ENCODE measurements at regions not wholly inside any gene's neighbourhood (a gene's known extent, or its start where the extent isn't known, plus 50 kb on each side); places are given as distances from the start of the nearest gene placed in this dataset.

GRCh38 chr11:112831041-112831440, 130.2 kb upstream of the NCAM1 start:
- Histone ChIP-seq H3K4me1 (ENCODE audit: insufficient read depth) (no peaks in the 10 kb centered on the region), H3K27ac (no peak overlapping the region), H3K4me3 (no peak overlapping the region), H3K36me3 (no peaks in the 10 kb centered on the region), H3K9me3 (no peaks in the 10 kb centered on the region), H3K27me3 (no peaks in the 10 kb centered on the region)
- TF ChIP-seq CTCF (IDR thresholded peaks at IDR 0.05) (no peak), POLR2A (IDR thresholded peaks at IDR 0.05) (no peak), EP300 (IDR thresholded peaks at IDR 0.05) (no peak)
- intact Hi-C loops (cut with DNase I): no loop called here
- 93 to 96% (median 94%) methylated on average over 1 of the region's 1 CpG for WGBS, 3 donors
- DNase-seq: no peak

DNA sequence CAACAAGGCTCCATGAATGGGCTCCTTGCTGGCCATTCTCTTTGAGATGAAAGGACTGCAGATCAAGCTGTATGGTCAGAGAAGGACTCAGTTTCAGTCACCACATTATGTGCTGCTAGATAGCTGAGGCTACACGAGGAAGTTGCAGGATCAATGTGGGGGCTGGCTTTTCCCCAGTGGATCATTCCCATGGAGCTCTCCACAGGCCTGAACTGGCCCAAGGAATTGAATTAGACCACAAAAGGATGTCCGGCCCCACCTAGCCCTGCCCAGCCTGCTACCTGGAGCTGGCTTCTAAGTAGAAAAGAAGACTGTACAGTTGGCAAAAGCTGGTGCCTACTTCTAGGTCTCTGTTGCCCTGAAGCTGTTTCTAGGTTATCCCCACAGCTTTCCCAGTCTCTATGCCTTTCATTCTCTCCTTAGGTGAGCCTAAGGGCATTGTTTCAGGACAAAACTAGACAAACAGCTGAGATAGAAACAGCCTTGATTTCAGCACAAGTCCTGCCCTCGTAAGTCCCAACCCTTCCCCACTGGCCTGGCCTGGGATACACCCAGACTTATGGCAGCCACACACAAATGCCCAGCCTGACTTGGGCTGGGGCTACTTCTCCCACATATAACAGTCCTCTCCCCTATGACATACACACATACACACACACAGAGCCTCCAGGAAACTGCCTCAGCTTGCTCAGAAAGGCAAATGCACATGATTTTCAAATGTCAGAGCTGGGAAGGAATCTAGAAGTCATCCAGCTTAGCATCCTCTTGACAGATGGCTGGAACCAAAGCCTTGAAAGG, 129.1 kb upstream of the NCAM1 start:
- Histone ChIP-seq H3K27ac (no peak overlapping the region), H3K36me3 (no peaks in the 10 kb centered on the region), H3K27me3 (no peaks in the 10 kb centered on the region), H3K4me1 (ENCODE audit: insufficient read depth) (no peaks in the 10 kb centered on the region), H3K4me3 (no peak overlapping the region), H3K9me3 (no peaks in the 10 kb centered on the region)
- no peak for TF ChIP-seq EP300 (IDR thresholded peaks at IDR 0.05)
- TF ChIP-seq CTCF (IDR thresholded peaks at IDR 0.05): no peak
- no peak for TF ChIP-seq POLR2A (IDR thresholded peaks at IDR 0.05)
- 87 to 89% (median 87%) methylated on average over 3 of the region's 3 CpGs for WGBS, 3 donors
- intact Hi-C loops (cut with DNase I): no loop called here
- DNase-seq: no peak

GRCh38 chr11:112834277-112834755, 126.9 kb upstream of the NCAM1 start:
- no peak overlapping the region for H3K4me3 ChIP-seq
- no peaks in the 10 kb centered on the region for H3K4me1 ChIP-seq (ENCODE audit: insufficient read depth)
- H3K27ac ChIP-seq: no peak overlapping the region
- no peak for DNase-seq
- H3K36me3 ChIP-seq: no peaks in the 10 kb centered on the region
- no peaks in the 10 kb centered on the region for H3K9me3 ChIP-seq
- 18 to 26% (median 20%) methylated on average over 5 of the region's 5 CpGs for WGBS, 3 donors
- no peak for TF ChIP-seq POLR2A (IDR thresholded peaks at IDR 0.05)
- TF ChIP-seq EP300 (IDR thresholded peaks at IDR 0.05): no peak
- no peak for TF ChIP-seq CTCF (IDR thresholded peaks at IDR 0.05)
- intact Hi-C loops (cut with DNase I): no loop called here
- no peaks in the 10 kb centered on the region for H3K27me3 ChIP-seq

DNA sequence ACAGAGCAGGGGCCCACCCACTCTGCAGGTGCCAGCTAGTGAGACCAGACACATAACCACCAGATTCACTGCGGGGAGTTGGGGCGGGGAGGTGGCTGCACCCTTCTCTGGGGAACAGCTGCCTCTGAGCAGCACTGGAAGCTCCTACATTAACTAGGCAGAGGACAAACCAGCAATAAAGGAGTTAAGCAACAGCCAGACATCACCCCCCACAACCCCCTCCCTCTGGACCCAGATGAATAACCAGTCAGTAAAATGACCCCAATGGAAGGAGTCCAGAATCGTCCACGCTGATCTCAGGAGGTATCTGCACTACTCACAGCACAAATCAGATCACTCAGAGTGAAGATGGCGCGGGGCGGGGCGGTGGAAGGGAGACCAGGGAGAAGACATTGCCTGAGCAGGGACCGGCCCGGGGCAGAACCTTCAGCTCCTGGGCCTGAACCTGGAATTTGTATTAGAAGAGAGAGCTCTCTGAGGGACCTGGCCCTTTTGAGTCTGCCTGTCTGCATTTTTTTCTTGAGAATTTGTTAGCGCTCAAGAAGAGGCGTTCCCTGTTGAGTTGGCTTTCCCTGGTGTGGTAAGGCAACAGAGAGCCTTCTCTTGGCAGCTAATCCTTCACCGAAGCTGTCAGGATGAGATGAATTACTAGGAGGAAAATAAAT, 125.5 kb upstream of the NCAM1 start:
- H3K27ac ChIP-seq: no peak overlapping the region
- TF ChIP-seq CTCF (IDR thresholded peaks at IDR 0.05): no peak
- no peak for TF ChIP-seq POLR2A (IDR thresholded peaks at IDR 0.05)
- TF ChIP-seq EP300 (IDR thresholded peaks at IDR 0.05): no peak
- H3K4me3 ChIP-seq: no peak overlapping the region
- no peaks in the 10 kb centered on the region for H3K27me3 ChIP-seq
- no peaks in the 10 kb centered on the region for H3K36me3 ChIP-seq
- no peaks in the 10 kb centered on the region for H3K4me1 ChIP-seq (ENCODE audit: insufficient read depth)
- H3K9me3 ChIP-seq: no peaks in the 10 kb centered on the region
- intact Hi-C loops (cut with DNase I): no loop called here
- WGBS, 3 donors: 72 to 77% (median 75%) methylated on average over 13 of the region's 13 CpGs
- no peak for DNase-seq

All from ovary (tissue), 7 donors.